ENCODE measurements at regions not wholly inside any gene's neighbourhood (a gene's known extent, or its start where the extent isn't known, plus 50 kb on each side); places are given as distances from the start of the nearest gene placed in this dataset.

GRCh38 chr17:72345088-72345487 is 224.3 kb downstream of the SOX9 start:
- Histone ChIP-seq H3K27me3 (ENCODE audit: control insufficient read depth in 2 of 2, insufficient read depth in 2 of 2, low read length in 2 of 2) (no peaks in the 10 kb centered on the region), H3K4me3 (replicated peaks in 1 of 3; ENCODE audit: low read depth in 2 of 3, low read length in 3 of 3) (no peak overlapping the region), H2AFZ (ENCODE audit: insufficient read depth, low read depth, low read length, poor library complexity, severe bottlenecking) (no peak overlapping the region), H3K9ac (ENCODE audit: insufficient read depth, low read length, poor library complexity, severe bottlenecking) (no peak overlapping the region), H3K9me3 (replicated peaks in 1 of 2; ENCODE audit: control insufficient read depth in 1 of 2, insufficient read depth in 1 of 2, low read length in 2 of 2) (no peaks in the 10 kb centered on the region), H3K36me3 (replicated peaks in 1 of 2; ENCODE audit: control insufficient read depth in 1 of 2, insufficient read depth in 2 of 2, low read length in 2 of 2) (no peaks in the 10 kb centered on the region), H3K27ac (ENCODE audit: low read depth in 1 of 2, low read length in 2 of 2) (no peak overlapping the region), H4K20me1 (ENCODE audit: insufficient read depth, low read length) (no peaks in the 10 kb centered on the region), H3K4me2 (replicated peaks; ENCODE audit: extremely low read depth, low read length, poor library complexity, severe bottlenecking) (no peak overlapping the region), H3K4me1 (ENCODE audit: control insufficient read depth in 1 of 2, insufficient read depth in 2 of 2, low read length in 2 of 2) (no peaks in the 10 kb centered on the region), H3K79me2 (ENCODE audit: insufficient read depth, low read length) (no peaks in the 10 kb centered on the region)
- intact Hi-C loops (cut with micrococcal nuclease), result no loop called here
- Mint-ChIP-seq H3K4me1 (no peaks in the 10 kb centered on the region), H3K4me3 (no peak overlapping the region), H3K36me3 (no peaks in the 10 kb centered on the region), H3K9me3 (peaks cover 0 to 13% (median 5%) of the 10 kb centered on the region in 7 donors), H3K27me3 (ENCODE audit: low read depth in 3 of 3) (peaks cover 1 to 5% (median 3%) of the 10 kb centered on the region in 3 donors), H3K27ac (no peak overlapping the region)
- no peak for DNase-seq
- TF ChIP-seq CTCF (IDR thresholded peaks at IDR 0.05), result no peak
- WGBS (ENCODE audit: insufficient coverage), result 94% methylated on average over 2 of the region's 3 CpGs

- Histone ChIP-seq H3K4me3 (replicated peaks in 1 of 3; ENCODE audit: low read depth in 2 of 3, low read length in 3 of 3) (no peak overlapping the region), H3K4me2 (replicated peaks; ENCODE audit: extremely low read depth, low read length, poor library complexity, severe bottlenecking) (no peak overlapping the region), H3K79me2 (ENCODE audit: insufficient read depth, low read length) (no peaks in the 10 kb centered on the region), H3K9me3 (replicated peaks in 1 of 2; ENCODE audit: control insufficient read depth in 1 of 2, insufficient read depth in 1 of 2, low read length in 2 of 2) (no peaks in the 10 kb centered on the region), H3K27ac (ENCODE audit: low read depth in 1 of 2, low read length in 2 of 2) (no peak overlapping the region), H3K36me3 (replicated peaks in 1 of 2; ENCODE audit: control insufficient read depth in 1 of 2, insufficient read depth in 2 of 2, low read length in 2 of 2) (no peaks in the 10 kb centered on the region), H2AFZ (ENCODE audit: insufficient read depth, low read depth, low read length, poor library complexity, severe bottlenecking) (no peak overlapping the region), H4K20me1 (ENCODE audit: insufficient read depth, low read length) (no peaks in the 10 kb centered on the region), H3K4me1 (ENCODE audit: control insufficient read depth in 1 of 2, insufficient read depth in 2 of 2, low read length in 2 of 2) (no peaks in the 10 kb centered on the region), H3K9ac (ENCODE audit: insufficient read depth, low read length, poor library complexity, severe bottlenecking) (no peak overlapping the region), H3K27me3 (ENCODE audit: control insufficient read depth in 2 of 2, insufficient read depth in 2 of 2, low read length in 2 of 2) (no peaks in the 10 kb centered on the region)
- WGBS (ENCODE audit: insufficient coverage), result 75% methylated on average over 1 of the region's 5 CpGs
- no peak for TF ChIP-seq CTCF (IDR thresholded peaks at IDR 0.05)
- Mint-ChIP-seq H3K4me1 (no peaks in the 10 kb centered on the region), H3K36me3 (no peaks in the 10 kb centered on the region), H3K27ac (no peak overlapping the region), H3K9me3 (peaks cover 0 to 13% (median 5%) of the 10 kb centered on the region in 7 donors), H3K27me3 (ENCODE audit: low read depth in 3 of 3) (peaks cover 1 to 5% (median 1%) of the 10 kb centered on the region in 3 donors), H3K4me3 (no peak overlapping the region)
- DNase-seq, result no peak
- intact Hi-C loops (cut with micrococcal nuclease), result no loop called here
These were observed 224.7 kb downstream of the SOX9 start for GRCh38 chr17:72345536-72345935.
